HEK293T (cell line): ENCODE measurements at regions not wholly inside any gene's neighbourhood (a gene's known extent, or its start where the extent isn't known, plus 50 kb on each side); places are given as distances from the start of the nearest gene placed in this dataset.

Experiments
- BHLHE40 ChIP-seq: fragments of 450-650 bp; IDR thresholded peaks from 2 replicates; pipeline ENCODE4 v1.6.1; 2016; ENCODE audit warnings: mild to moderate bottlenecking, moderate library complexity, borderline replicate concordance
- ELF4 ChIP-seq: fragments of 450-650 bp; IDR thresholded peaks from 2 replicates; pipeline ENCODE4 v1.6.1; 2017; ENCODE audit warnings: antibody characterized with exemption
- FOXA1 ChIP-seq: fragments of 450-650 bp; IDR thresholded peaks from 2 replicates; pipeline ENCODE4 v1.6.1; 2016; ENCODE audit warnings: mild to moderate bottlenecking
- FOXK2 ChIP-seq: fragments of 450-650 bp; IDR thresholded peaks from 2 replicates; pipeline ENCODE4 v1.6.1; 2016; ENCODE audit warnings: mild to moderate bottlenecking
- FOXM1 ChIP-seq: fragments of 450-650 bp; IDR thresholded peaks from 2 replicates; pipeline ENCODE4 v1.6.1; 2017; ENCODE audit warnings: mild to moderate bottlenecking, borderline replicate concordance
- HDGF ChIP-seq: fragments of 450-650 bp; IDR thresholded peaks from 2 replicates; pipeline ENCODE4 v1.6.1; 2017; ENCODE audit warnings: antibody characterized with exemption, borderline replicate concordance
- SP1 ChIP-seq: fragments of 450-650 bp; IDR thresholded peaks from 2 replicates; pipeline ENCODE4 v1.6.1; 2017
- ZNF384 ChIP-seq: fragments of 450-650 bp; IDR thresholded peaks from 2 replicates; pipeline ENCODE4 v1.6.1; 2016
- TF ChIP-seq, protein P1 (sequence below): fragments of 450-650 bp; IDR thresholded peaks from 2 replicates; pipeline ENCODE4 v1.6.1; 2016

DNA sequence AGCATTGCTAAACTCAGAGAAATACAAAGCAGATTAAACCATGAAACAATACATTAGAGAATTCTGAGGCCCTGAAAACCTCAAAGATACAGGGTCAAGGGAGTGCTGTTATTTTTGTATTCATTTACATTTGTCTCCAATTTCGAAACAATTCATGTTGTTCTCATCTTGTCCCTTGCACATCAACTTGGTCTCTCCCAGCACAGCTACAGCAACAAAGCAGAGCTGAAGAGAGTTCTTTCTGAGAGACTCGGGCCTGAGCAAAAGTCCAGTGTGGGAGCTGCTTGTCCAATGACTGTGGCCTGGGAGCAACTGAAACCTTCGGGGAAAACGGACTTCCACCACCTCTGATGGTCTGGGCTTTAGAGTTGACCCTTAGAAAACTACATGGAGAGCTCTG is 79.4 kb upstream of the CDKN3 start:
- TF ChIP-seq SP1 (no peak), FOXM1 (no peak), ZNF384 (no peak), HDGF (no peak), FOXK2 (no peak), FOXA1 (no peak), ELF4 (no peak), BHLHE40 (no peak)
- TF ChIP-seq, protein P1, sequence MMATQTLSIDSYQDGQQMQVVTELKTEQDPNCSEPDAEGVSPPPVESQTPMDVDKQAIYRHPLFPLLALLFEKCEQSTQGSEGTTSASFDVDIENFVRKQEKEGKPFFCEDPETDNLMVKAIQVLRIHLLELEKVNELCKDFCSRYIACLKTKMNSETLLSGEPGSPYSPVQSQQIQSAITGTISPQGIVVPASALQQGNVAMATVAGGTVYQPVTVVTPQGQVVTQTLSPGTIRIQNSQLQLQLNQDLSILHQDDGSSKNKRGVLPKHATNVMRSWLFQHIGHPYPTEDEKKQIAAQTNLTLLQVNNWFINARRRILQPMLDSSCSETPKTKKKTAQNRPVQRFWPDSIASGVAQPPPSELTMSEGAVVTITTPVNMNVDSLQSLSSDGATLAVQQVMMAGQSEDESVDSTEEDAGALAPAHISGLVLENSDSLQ: no peak
